Body of pancreas (tissue), 4 donors: ENCODE measurements at regions not wholly inside any gene's neighbourhood (a gene's known extent, or its start where the extent isn't known, plus 50 kb on each side); places are given as distances from the start of the nearest gene placed in this dataset.

Experiments
- ATAC-seq: fragments of 150-250 bp; one replicate; pipeline ENCODE4 v1.9.1; 2016
- DNase-seq, 4 donors: peaks; one replicate each; pipeline ENCODE4 v3.0.0-alpha.2; 2019
- H3K27ac ChIP-seq, 4 donors: fragments of 200-600 bp; sonication (generic); 1 replicate in 3 of 4; 2 replicates in 1 of 4; pipeline versions ENCODE4 v1.5.1 to v1.6.1; 2016 to 2019; ENCODE audit warnings: mild to moderate bottlenecking in 1 of 4, mixed read lengths in 1 of 4, moderate library complexity in 1 of 4
- H3K27me3 ChIP-seq, 2 donors: fragments of 200-600 bp; sonication (generic); one replicate each; pipeline ENCODE4 v1.6.0; 2016; ENCODE audit warnings: mild to moderate bottlenecking in 1 of 2
- H3K36me3 ChIP-seq, 2 donors: fragments of 200-600 bp; sonication (generic); replicated peaks in 1 of 2; 2 replicates each; pipeline ENCODE4 v1.5.1; 2016; ENCODE audit warnings: low read depth in 2 of 2; ENCODE audit not compliant: insufficient read depth in 1 of 2
- H3K4me1 ChIP-seq: fragments of 200-600 bp; sonication (generic); one replicate; pipeline ENCODE4 v1.6.0; 2016
- H3K4me3 ChIP-seq, 2 donors: fragments of 200-600 bp; sonication (generic); 1 replicate in 1 of 2; 2 replicates in 1 of 2; pipeline ENCODE4 v1.5.1; 2016 to 2019
- H3K9me3 ChIP-seq, 3 donors: fragments of 200-600 bp; sonication (generic); 1 replicate in 2 of 3; 2 replicates in 1 of 3; pipeline ENCODE4 v1.5.1; 2016
- CTCF ChIP-seq, 7 experiments: fragments of 450-650 bp in 4 of 7; fragments of 200-600 bp in 3 of 7; sonication (generic) in 3 of 7; IDR thresholded peaks; one replicate each; pipeline ENCODE4 v1.5.1; 2016 to 2019; ENCODE audit warnings: antibody characterized with exemption in 7 of 7
- POLR2A ChIP-seq, 3 donors: fragments of 450-650 bp; IDR thresholded peaks; one replicate each; pipeline ENCODE4 v1.6.1; 2016; ENCODE audit warnings: antibody characterized with exemption in 3 of 3, mild to moderate bottlenecking in 2 of 3
- WGBS, 2 donors: methylation state at CpG; one replicate each; pipeline ENCODE4 v1.1.5; 2017; 5-methylcytosine and 5-hydroxymethylcytosine counted together
- intact Hi-C: fragments of 100-400 bp; cut with DNase I; formaldehyde crosslinking; loops from one replicate; pipeline ENCODE4 v1.15.1; 2023

GRCh38 chr2:100761365-100761764 is 58.6 kb upstream of the NPAS2 start:
- H3K4me1 ChIP-seq = no peaks in the 10 kb centered on the region
- intact Hi-C loops = no loop called here
- no peak overlapping the region for H3K4me3 ChIP-seq
- no peak overlapping the region for H3K27ac ChIP-seq
- no peaks in the 10 kb centered on the region for H3K27me3 ChIP-seq
- ATAC-seq = no peak
- 83 to 94% methylated on average over 1 of the region's 1 CpG for WGBS, 2 donors
- H3K36me3 ChIP-seq = no peaks in the 10 kb centered on the region
- TF ChIP-seq POLR2A (IDR thresholded peaks at IDR 0.05) = no peak
- no peak for TF ChIP-seq CTCF (IDR thresholded peaks at IDR 0.05)
- H3K9me3 ChIP-seq = no peaks in the 10 kb centered on the region
- DNase-seq = no peak

GRCh38 chr2:100764430-100764829 is 55.5 kb upstream of the NPAS2 start:
- Histone ChIP-seq H3K27ac (no peak overlapping the region), H3K36me3 (no peaks in the 10 kb centered on the region), H3K9me3 (no peaks in the 10 kb centered on the region), H3K27me3 (no peaks in the 10 kb centered on the region), H3K4me3 (no peak overlapping the region), H3K4me1 (no peaks in the 10 kb centered on the region)
- DNase-seq (no peak), ATAC-seq (no peak)
- intact Hi-C loops = no loop called here
- WGBS, 2 donors = 89 to 93% methylated on average over 2 of the region's 2 CpGs
- TF ChIP-seq POLR2A (IDR thresholded peaks at IDR 0.05) (no peak), CTCF (IDR thresholded peaks at IDR 0.05) (no peak)

- no peak for DNase-seq
- Histone ChIP-seq H3K4me3 (no peak overlapping the region), H3K36me3 (no peaks in the 10 kb centered on the region), H3K4me1 (no peaks in the 10 kb centered on the region), H3K27me3 (no peaks in the 10 kb centered on the region), H3K27ac (no peak overlapping the region), H3K9me3 (no peaks in the 10 kb centered on the region)
- no peak for ATAC-seq
- intact Hi-C loops = no loop called here
- TF ChIP-seq POLR2A (IDR thresholded peaks at IDR 0.05) (no peak), CTCF (IDR thresholded peaks at IDR 0.05) (no peak)
- WGBS, 2 donors = 53 to 76% methylated on average over 4 of the region's 4 CpGs
These were observed 54.5 kb upstream of the NPAS2 start for GRCh38 chr2:100765481-100765880.

GRCh38 chr2:100766256-100766655 is 53.7 kb upstream of the NPAS2 start:
- 83 to 93% methylated on average over 6 of the region's 6 CpGs for WGBS, 2 donors
- TF ChIP-seq POLR2A (IDR thresholded peaks at IDR 0.05) (no peak), CTCF (IDR thresholded peaks at IDR 0.05) (no peak)
- H3K27ac ChIP-seq = no peak overlapping the region

GRCh38 chr2:100766806-100767205 is 53.1 kb upstream of the NPAS2 start:
- no peaks in the 10 kb centered on the region for H3K9me3 ChIP-seq
- ATAC-seq (no peak), DNase-seq (no peak)
- 50 to 55% methylated on average over 3 of the region's 3 CpGs for WGBS, 2 donors
- H3K27me3 ChIP-seq = no peaks in the 10 kb centered on the region
- intact Hi-C loops = no loop called here
- H3K36me3 ChIP-seq = no peaks in the 10 kb centered on the region
- no peak overlapping the region for H3K27ac ChIP-seq
- TF ChIP-seq POLR2A (IDR thresholded peaks at IDR 0.05) = no peak
- no peak for TF ChIP-seq CTCF (IDR thresholded peaks at IDR 0.05)
- H3K4me1 ChIP-seq = no peaks in the 10 kb centered on the region
- H3K4me3 ChIP-seq = no peak overlapping the region

More at GRCh38 chr2:100766256-100766655, 53.7 kb upstream of the NPAS2 start:
- H3K9me3 ChIP-seq = no peaks in the 10 kb centered on the region
- no peaks in the 10 kb centered on the region for H3K36me3 ChIP-seq
- ATAC-seq = no peak
- H3K27me3 ChIP-seq = no peaks in the 10 kb centered on the region
- no peak overlapping the region for H3K4me3 ChIP-seq
- intact Hi-C loops = no loop called here
- H3K4me1 ChIP-seq = no peaks in the 10 kb centered on the region
- no peak for DNase-seq
